A549 (cell line): ENCODE measurements at regions not wholly inside any gene's neighbourhood (a gene's known extent, or its start where the extent isn't known, plus 50 kb on each side); places are given as distances from the start of the nearest gene placed in this dataset.

Source experiments
- ATAC-seq, 2 experiments: fragments of 200-7000 bp in 1 of 2; fragments of >200 bp in 1 of 2; cut with Nextera tagmentation in 1 of 2; cut with Tn5 transposase in 1 of 2; 3 replicates each; pipeline versions ENCODE4 v1.8.0 to v1.9.1; 2018 to 2020; ENCODE audit warnings: mild to moderate bottlenecking in 1 of 2, moderate library complexity in 1 of 2
- CTCF ChIA-PET: fragments of 300-600 bp; sonication (Branson Sonifier 250); formaldehyde crosslinking; extraction: SDS; loops from one replicate; lab custom pipeline; 2021; ENCODE audit warnings: antibody characterized with exemption, inconsistent platforms; lab: Yijun Ruan, JAX
- POLR2A ChIA-PET: fragments of 350-600 bp; formaldehyde crosslinking; extraction: SDS; loops from one replicate; lab custom pipeline; 2021; ENCODE audit warnings: antibody characterized with exemption, inconsistent platforms; lab: Yijun Ruan, JAX
- DNase-seq, 2 experiments: peaks; one replicate each; pipeline versions ENCODE4 v3.0.0 to v3.0.0-alpha.2; 2011 to 2016; ENCODE audit warnings: low read depth in 1 of 2, low spot score in 1 of 2
- FAIRE-seq: peaks from 2 replicates; lab custom pipeline; 2011; peaks lifted over from hg19 to GRCh38; lab: Jason Lieb, UNC
- H3K27ac ChIP-seq, 2 experiments: fragments of >200 bp; sonication (Bioruptor Twin); formaldehyde crosslinking; 3 replicates each; pipeline ENCODE4 v1.5.1; 2016 to 2017
- H3K4me1 ChIP-seq: fragments of >200 bp; sonication (Bioruptor Twin); formaldehyde crosslinking; 3 replicates; pipeline ENCODE4 v1.6.1; 2016
- H3K4me2 ChIP-seq: fragments of >200 bp; sonication (Bioruptor Twin); formaldehyde crosslinking; 3 replicates; pipeline ENCODE4 v1.6.1; 2016
- H3K4me3 ChIP-seq: fragments of >200 bp; sonication (Bioruptor Twin); formaldehyde crosslinking; 3 replicates; pipeline ENCODE4 v1.5.1; 2016
- H3K9me3 ChIP-seq: fragments of >200 bp; sonication (Bioruptor Twin); formaldehyde crosslinking; 3 replicates; pipeline ENCODE4 v1.6.1; 2016
- CHD2 ChIP-seq: fragments of 150-350 bp; IDR thresholded peaks from 2 replicates; pipeline ENCODE4 v1.6.1; 2014; ENCODE audit warnings: low read length; ENCODE audit not compliant: partially characterized antibody
- CHD4 ChIP-seq: fragments of 200-600 bp; sonication (generic); IDR thresholded peaks from 2 replicates; pipeline ENCODE4 v1.6.1; 2016; ENCODE audit warnings: antibody characterized with exemption, mild to moderate bottlenecking, borderline replicate concordance
- ELK1 ChIP-seq: fragments of 150-350 bp; IDR thresholded peaks from 2 replicates; pipeline ENCODE4 v1.6.1; 2014; ENCODE audit warnings: low read depth, mild to moderate bottlenecking, low read length
- FOXS1 ChIP-seq: fragments of 250-450 bp; sonication (Bioruptor Pico); IDR thresholded peaks from 2 replicates; pipeline ENCODE4 v1.5.0; 2020; ENCODE audit warnings: mild to moderate bottlenecking, moderate library complexity
- HOXB13 ChIP-seq: fragments of 250-450 bp; sonication (Bioruptor Pico); IDR thresholded peaks from 2 replicates; pipeline ENCODE4 v1.5.0; 2020; ENCODE audit warnings: low read depth, mild to moderate bottlenecking, moderate library complexity
- MAFK ChIP-seq: fragments of 450-650 bp; IDR thresholded peaks from 2 replicates; pipeline ENCODE4 v1.6.1; 2014; ENCODE audit not compliant: partially characterized antibody
- MAZ ChIP-seq: fragments of 150-350 bp; IDR thresholded peaks from 2 replicates; pipeline ENCODE4 v1.6.1; 2014; ENCODE audit warnings: antibody characterized with exemption, low read depth, low read length, borderline replicate concordance
- MYC ChIP-seq: IDR thresholded peaks from 2 replicates; pipeline ENCODE4 v1.6.1; 2012; ENCODE audit warnings: mild to moderate bottlenecking, inconsistent platforms, low read length, improper control_type of control experiment, borderline replicate concordance
- NR3C1 ChIP-seq: fragments of >200 bp; sonication (Bioruptor Twin); formaldehyde crosslinking; IDR thresholded peaks from 3 replicates; pipeline ENCODE4 v1.6.1; 2017
- PBX3 ChIP-seq: IDR thresholded peaks from 2 replicates; pipeline ENCODE4 v1.6.1; 2012
- PHF8 ChIP-seq: fragments of 200-600 bp; sonication (generic); IDR thresholded peaks from 2 replicates; pipeline ENCODE4 v1.6.1; 2016; ENCODE audit warnings: low read depth, mild to moderate bottlenecking, antibody characterized with exemption, moderate library complexity, borderline replicate concordance
- RFX5 ChIP-seq: fragments of 450-650 bp; IDR thresholded peaks from 2 replicates; pipeline ENCODE4 v1.7.1; 2014; ENCODE audit warnings: antibody characterized with exemption, mild to moderate bottlenecking, moderate library complexity
- RNF2 ChIP-seq: fragments of 200-600 bp; sonication (generic); IDR thresholded peaks from 2 replicates; pipeline ENCODE4 v1.6.1; 2016; ENCODE audit warnings: low read depth, mild to moderate bottlenecking, antibody characterized with exemption, moderate library complexity, borderline replicate concordance
- WGBS: methylation state at CpG from one replicate; pipeline ENCODE4 v1.1.6; 2017; ENCODE audit errors: missing lambda C conversion rate; 5-methylcytosine and 5-hydroxymethylcytosine counted together
- TF ChIP-seq, protein P1 (sequence below): fragments of 200-600 bp; sonication (generic); IDR thresholded peaks from 2 replicates; pipeline ENCODE4 v1.6.1; 2016; ENCODE audit warnings: antibody characterized with exemption, mild to moderate bottlenecking, moderate library complexity
- TF ChIP-seq, protein P2 (sequence below): fragments of 450-650 bp; IDR thresholded peaks from 2 replicates; pipeline ENCODE4 v1.6.1; 2014; ENCODE audit warnings: antibody characterized with exemption
- TF ChIP-seq, protein P3 (sequence below): fragments of 250-450 bp; sonication (Bioruptor Pico); IDR thresholded peaks from 2 replicates; pipeline ENCODE4 v1.5.0; 2021; ENCODE audit warnings: mild to moderate bottlenecking, moderate library complexity, borderline replicate concordance

GRCh38 chr3:135458541-135459322 is 506.8 kb upstream of the PPP2R3A start:
- 27% methylated on average over 10 of the region's 10 CpGs for WGBS
- CTCF ChIA-PET = no interaction called here
- FAIRE-seq = no peak
- TF ChIP-seq ELK1 (no peak), MAFK (peak; percentile 47)
- POLR2A ChIA-PET = no interaction called here
- no peak for DNase-seq
- no peak for ATAC-seq
- H3K27ac ChIP-seq = no peak overlapping the region
- no peaks in the 10 kb centered on the region for H3K9me3 ChIP-seq
- H3K4me2 ChIP-seq = no peak overlapping the region
- no peaks in the 10 kb centered on the region for H3K4me1 ChIP-seq
- H3K4me3 ChIP-seq = no peak overlapping the region

DNA sequence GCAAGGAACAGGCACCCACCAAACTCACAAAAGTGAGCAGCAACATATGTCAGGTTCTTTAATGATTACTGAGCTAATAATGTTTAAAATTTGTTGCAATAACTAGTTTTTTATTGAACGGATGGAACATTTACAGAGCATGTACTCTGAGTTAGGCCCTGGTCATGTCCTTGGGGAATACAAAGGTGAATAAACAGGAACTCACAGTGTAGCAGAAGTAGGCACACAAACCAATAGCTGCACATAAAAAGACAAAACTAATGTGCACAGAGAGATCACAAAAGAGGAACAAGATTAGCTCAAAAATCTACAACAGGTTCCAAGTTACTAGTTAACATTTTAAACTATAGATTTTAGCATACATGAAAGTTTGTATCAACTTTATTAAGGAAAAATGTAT is 505.3 kb upstream of the PPP2R3A start:
- Histone ChIP-seq H3K4me2 (no peak overlapping the region), H3K9me3 (no peaks in the 10 kb centered on the region), H3K4me3 (no peak overlapping the region), H3K4me1 (no peaks in the 10 kb centered on the region), H3K27ac (no peak overlapping the region)
- no peak for DNase-seq
- FAIRE-seq = no peak
- ATAC-seq = no peak
- CTCF ChIA-PET = no interaction called here
- 24% methylated on average over 1 of the region's 1 CpG for WGBS
- POLR2A ChIA-PET = no interaction called here
- TF ChIP-seq NR3C1 (no peak), MAZ (no peak), HOXB13 (CRISPR knock-in tag) (no peak), PHF8 (no peak), FOXS1 (CRISPR knock-in tag) (no peak), PBX3 (no peak), RNF2 (no peak), MYC (no peak), CHD2 (no peak), RFX5 (no peak), CHD4 (no peak)
- TF ChIP-seq, protein P1, sequence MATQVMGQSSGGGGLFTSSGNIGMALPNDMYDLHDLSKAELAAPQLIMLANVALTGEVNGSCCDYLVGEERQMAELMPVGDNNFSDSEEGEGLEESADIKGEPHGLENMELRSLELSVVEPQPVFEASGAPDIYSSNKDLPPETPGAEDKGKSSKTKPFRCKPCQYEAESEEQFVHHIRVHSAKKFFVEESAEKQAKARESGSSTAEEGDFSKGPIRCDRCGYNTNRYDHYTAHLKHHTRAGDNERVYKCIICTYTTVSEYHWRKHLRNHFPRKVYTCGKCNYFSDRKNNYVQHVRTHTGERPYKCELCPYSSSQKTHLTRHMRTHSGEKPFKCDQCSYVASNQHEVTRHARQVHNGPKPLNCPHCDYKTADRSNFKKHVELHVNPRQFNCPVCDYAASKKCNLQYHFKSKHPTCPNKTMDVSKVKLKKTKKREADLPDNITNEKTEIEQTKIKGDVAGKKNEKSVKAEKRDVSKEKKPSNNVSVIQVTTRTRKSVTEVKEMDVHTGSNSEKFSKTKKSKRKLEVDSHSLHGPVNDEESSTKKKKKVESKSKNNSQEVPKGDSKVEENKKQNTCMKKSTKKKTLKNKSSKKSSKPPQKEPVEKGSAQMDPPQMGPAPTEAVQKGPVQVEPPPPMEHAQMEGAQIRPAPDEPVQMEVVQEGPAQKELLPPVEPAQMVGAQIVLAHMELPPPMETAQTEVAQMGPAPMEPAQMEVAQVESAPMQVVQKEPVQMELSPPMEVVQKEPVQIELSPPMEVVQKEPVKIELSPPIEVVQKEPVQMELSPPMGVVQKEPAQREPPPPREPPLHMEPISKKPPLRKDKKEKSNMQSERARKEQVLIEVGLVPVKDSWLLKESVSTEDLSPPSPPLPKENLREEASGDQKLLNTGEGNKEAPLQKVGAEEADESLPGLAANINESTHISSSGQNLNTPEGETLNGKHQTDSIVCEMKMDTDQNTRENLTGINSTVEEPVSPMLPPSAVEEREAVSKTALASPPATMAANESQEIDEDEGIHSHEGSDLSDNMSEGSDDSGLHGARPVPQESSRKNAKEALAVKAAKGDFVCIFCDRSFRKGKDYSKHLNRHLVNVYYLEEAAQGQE = no peak
- TF ChIP-seq, protein P2, sequence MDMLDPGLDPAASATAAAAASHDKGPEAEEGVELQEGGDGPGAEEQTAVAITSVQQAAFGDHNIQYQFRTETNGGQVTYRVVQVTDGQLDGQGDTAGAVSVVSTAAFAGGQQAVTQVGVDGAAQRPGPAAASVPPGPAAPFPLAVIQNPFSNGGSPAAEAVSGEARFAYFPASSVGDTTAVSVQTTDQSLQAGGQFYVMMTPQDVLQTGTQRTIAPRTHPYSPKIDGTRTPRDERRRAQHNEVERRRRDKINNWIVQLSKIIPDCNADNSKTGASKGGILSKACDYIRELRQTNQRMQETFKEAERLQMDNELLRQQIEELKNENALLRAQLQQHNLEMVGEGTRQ = no peak
- TF ChIP-seq, protein P3, sequence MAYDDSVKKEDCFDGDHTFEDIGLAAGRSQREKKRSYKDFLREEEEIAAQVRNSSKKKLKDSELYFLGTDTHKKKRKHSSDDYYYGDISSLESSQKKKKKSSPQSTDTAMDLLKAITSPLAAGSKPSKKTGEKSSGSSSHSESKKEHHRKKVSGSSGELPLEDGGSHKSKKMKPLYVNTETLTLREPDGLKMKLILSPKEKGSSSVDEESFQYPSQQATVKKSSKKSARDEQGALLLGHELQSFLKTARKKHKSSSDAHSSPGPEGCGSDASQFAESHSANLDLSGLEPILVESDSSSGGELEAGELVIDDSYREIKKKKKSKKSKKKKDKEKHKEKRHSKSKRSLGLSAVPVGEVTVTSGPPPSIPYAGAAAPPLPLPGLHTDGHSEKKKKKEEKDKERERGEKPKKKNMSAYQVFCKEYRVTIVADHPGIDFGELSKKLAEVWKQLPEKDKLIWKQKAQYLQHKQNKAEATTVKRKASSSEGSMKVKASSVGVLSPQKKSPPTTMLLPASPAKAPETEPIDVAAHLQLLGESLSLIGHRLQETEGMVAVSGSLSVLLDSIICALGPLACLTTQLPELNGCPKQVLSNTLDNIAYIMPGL (CRISPR knock-in tag) = no peak
